GM19239 (cell line): ENCODE measurements at regions not wholly inside any gene's neighbourhood (a gene's known extent, or its start where the extent isn't known, plus 50 kb on each side); places are given as distances from the start of the nearest gene placed in this dataset.

Source experiments
- DNase-seq: peaks from one replicate; pipeline ENCODE4 v3.0.0; 2011; ENCODE audit warnings: low spot score; ENCODE audit not compliant: insufficient read length
- FAIRE-seq: peaks from 2 replicates; lab custom pipeline; 2011; peaks lifted over from hg19 to GRCh38; lab: Jason Lieb, UNC

- DNase-seq (no peak), FAIRE-seq (no peak)
Observed at GRCh38 chr5:35438786-35439185, 178.9 kb upstream of the SPEF2 start.

- FAIRE-seq, result no peak
- DNase-seq, result no peak
Observed at GRCh38 chr5:35438288-35438687, 179.4 kb upstream of the SPEF2 start.

GRCh38 chr5:35436400-35437057, 181.1 kb upstream of the SPEF2 start:
- DNase-seq (peak; percentile 9), FAIRE-seq (no peak)

GRCh38 chr5:35430381-35431162, 187.1 kb upstream of the SPEF2 start:
- FAIRE-seq, result no peak
- DNase-seq, result no peak

- no peak for DNase-seq
- no peak for FAIRE-seq
Observed at GRCh38 chr5:35420200-35420599, 189.9 kb upstream of the PRLR start.

GRCh38 chr5:35417040-35417439, 186.8 kb upstream of the PRLR start:
- no peak for DNase-seq
- FAIRE-seq, result no peak

GRCh38 chr5:35416217-35416988, 186.1 kb upstream of the PRLR start:
- DNase-seq, result no peak
- no peak for FAIRE-seq

GRCh38 chr5:35415309-35415708, 185.0 kb upstream of the PRLR start:
- no peak for FAIRE-seq
- DNase-seq, result no peak

GRCh38 chr5:35409361-35409760, 179.1 kb upstream of the PRLR start:
- DNase-seq (no peak), FAIRE-seq (no peak)

GRCh38 chr5:35408146-35408545, 177.9 kb upstream of the PRLR start:
- FAIRE-seq (no peak), DNase-seq (no peak)

- DNase-seq (no peak), FAIRE-seq (no peak)
Observed at GRCh38 chr5:35407697-35408096, 177.4 kb upstream of the PRLR start.

- DNase-seq, result no peak
- FAIRE-seq, result no peak
Observed at GRCh38 chr5:35405938-35406337, 175.7 kb upstream of the PRLR start.

- FAIRE-seq, result no peak
- no peak for DNase-seq
Observed at GRCh38 chr5:35404701-35405100, 174.4 kb upstream of the PRLR start.

- FAIRE-seq (no peak), DNase-seq (no peak)
Observed at GRCh38 chr5:35393901-35394300, 163.6 kb upstream of the PRLR start.

GRCh38 chr5:35384658-35385057, 154.4 kb upstream of the PRLR start:
- no peak for FAIRE-seq
- no peak for DNase-seq

- no peak for DNase-seq
- no peak for FAIRE-seq
Observed at GRCh38 chr5:35383041-35383440, 152.8 kb upstream of the PRLR start.

- FAIRE-seq, result no peak
- DNase-seq, result no peak
Observed at GRCh38 chr5:35377653-35378052, 147.4 kb upstream of the PRLR start.

GRCh38 chr5:35374584-35374983, 144.3 kb upstream of the PRLR start:
- FAIRE-seq (no peak), DNase-seq (no peak)

- FAIRE-seq (no peak), DNase-seq (no peak)
Observed at GRCh38 chr5:35373249-35373648, 143.0 kb upstream of the PRLR start.

- no peak for DNase-seq
- FAIRE-seq, result no peak
Observed at GRCh38 chr5:35372482-35372881, 142.2 kb upstream of the PRLR start.

- DNase-seq (no peak), FAIRE-seq (no peak)
Observed at GRCh38 chr5:35371951-35372426, 141.7 kb upstream of the PRLR start.
